NCI-H2171 (cell line): ENCODE measurements at regions not wholly inside any gene's neighbourhood (a gene's known extent, or its start where the extent isn't known, plus 50 kb on each side); places are given as distances from the start of the nearest gene placed in this dataset.
"Not testable (repeated sequence)": the region's sequence is repeated elsewhere in the genome, so short reads cannot be mapped to it uniquely, and the experiment has no call there.

ENCODE experiments used
- DNase-seq: peaks from one replicate; lab custom pipeline; 2025; lab: John Stamatoyannopoulos, UW

DNA sequence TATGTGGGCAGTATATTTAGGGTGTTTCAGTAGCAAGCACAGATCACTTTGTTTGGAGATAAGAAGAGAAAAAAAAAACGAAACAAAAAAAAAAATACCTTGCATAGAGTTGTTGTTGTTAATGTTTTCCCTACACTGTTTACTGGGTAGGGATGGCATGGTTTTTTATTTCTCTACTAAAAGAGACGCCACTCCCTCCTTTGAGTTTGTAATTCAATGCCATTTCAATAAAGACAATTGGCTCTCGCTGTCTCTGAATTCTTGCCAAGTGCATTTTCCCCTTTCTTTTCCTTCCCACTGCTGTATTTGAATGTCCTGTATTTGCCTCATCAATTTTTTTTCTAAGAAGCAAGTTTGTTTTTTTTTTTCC is 213.9 kb upstream of the UBASH3B start:
- no peak for DNase-seq

DNA sequence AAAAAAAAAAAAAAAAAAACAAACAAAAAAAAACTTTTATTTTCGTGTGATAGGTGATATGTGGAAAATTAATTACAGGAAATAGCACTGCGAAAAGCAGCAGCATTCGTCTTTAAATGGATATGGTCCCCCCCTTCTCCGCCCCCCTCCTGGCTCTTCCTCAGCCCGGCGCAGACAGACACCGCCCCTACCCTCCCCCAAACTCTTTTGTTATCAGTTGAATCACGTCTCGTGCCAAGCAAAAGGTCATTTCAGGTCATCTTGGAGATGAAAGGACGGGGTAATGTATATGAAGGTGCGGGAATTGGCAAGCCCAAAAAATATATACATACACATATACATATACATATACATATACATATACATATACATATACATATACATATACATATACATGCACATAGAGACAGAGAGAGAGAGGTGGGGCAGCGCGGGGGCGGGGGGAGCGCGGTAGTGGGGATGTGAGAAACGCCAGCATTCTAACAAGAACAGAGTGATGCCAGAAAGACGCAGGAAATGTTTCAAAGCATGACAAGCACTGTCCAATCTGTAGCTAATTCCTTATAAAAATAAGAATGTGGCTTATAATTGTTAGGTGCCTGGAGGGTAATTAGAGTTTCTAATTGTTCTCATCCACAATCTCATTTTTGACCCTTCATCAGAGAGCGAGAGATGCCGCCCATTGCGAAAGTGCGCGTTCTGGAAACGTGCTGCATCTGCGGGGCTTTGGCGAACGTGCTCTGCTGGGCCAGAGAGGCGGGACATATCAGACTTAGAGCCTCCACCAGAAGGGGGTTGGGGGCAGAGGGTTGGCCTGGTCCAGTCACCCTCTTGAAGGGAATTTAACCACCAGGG is 214.5 kb upstream of the UBASH3B start:
- DNase-seq: no peak

DNA sequence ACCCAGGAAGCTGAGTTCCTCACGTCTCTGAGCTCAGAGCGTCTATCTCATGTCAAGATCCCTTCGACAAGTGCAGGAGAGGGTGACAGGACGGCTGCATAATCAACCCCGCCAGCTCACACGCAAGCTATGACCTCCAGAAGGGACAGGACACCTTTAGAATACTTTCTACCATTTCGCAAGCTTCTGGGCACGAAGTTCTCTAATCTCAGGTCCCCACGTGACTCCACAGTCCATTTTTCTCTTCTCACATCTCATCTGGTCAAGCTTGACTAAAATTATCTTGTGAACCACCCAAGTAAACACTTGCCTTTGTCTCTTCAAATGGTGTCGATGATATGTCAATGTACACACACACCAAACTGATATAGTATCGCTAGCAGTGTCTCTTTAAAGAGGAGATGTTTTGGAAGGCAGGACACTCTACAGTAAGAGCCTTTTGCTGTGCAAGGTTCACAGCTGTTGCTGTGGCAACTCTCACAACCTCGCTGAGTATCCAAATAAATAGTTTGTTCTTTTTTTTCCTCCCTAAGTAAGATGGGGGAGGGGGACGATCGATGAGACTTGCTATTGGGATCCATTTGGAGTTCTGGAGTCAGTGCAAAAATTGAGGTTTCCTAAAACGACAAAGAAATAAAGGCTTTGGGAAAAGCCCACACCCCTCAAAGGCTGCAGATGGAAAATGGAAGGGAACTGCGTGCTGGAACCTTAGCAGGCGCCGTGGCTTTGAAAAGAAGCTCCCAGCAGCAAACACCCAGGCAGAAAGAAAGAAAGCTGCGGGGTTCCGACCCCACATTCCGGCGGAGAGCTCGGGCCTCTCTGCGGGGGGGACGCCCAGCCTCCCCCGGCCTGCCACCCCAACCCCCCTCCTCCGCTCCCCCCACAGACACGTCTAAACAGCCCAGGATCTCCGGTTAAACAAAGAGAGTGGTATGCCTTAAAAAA is 215.4 kb upstream of the UBASH3B start:
- DNase-seq: no peak

DNA sequence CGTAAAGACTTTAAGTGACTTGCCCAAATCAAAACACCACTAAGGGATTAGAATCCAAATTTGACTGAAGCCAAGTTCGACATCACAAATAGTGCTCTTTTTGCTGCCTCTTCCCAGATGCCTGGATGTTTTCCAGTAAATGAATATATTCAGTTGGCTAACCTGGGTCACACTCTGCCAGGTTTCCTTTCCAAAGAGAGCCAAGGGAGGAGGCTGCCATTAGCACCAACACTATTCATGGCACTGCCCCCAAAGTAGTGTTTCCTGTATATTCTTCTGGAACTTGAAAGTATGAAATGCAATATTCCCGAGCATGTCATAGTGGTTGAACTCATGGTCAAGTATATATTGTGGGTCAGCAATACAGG is 219.3 kb upstream of the UBASH3B start:
- DNase-seq: no peak

DNA sequence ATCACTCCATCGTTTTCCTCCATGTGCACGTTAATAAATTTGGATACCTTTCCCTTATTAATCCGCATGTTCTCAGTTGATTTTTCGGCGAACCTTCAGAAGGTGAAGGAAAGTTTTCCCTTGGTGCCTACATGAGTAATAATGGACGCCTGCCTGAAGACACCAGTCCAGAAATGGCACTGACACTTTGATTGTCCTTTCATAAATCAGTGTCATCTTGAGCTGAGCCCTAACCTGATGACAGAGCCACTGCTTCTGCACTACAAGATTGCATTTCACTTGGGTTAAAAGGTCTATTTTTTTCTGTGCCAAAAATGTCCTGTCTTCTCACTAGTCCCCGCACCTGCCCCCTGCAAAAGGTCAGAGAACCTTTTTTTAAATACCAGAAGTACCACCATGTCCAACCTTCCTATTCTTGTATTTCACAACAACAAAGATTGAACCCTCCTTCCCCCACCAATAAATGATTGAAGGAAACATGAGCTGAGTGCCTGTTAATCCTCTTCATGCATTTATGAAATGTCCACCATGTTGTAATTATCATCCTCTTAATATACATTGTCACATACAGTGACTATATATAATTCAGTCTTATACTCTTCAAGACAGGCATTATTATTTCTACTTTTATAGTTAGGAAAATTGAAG is 219.9 kb upstream of the UBASH3B start:
- DNase-seq: no peak

DNA sequence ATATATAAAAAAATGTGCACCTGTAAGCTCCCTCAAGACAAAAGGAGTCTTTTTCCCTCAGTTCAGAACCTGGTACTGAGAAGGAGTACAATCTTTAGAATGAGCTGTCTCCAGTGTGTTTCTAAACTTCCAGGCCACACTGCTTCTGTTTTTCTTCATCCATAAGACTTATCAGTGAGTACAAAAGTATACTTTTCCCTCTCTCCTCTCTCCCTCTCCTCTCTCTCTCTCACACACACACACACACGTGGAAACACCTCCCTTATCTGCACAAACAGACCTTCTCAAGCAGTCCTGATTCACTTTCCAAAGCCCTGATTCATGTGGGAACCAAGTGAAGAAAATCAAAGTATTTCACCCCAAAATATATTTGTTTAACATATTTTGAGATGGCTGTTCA is 220.7 kb upstream of the UBASH3B start:
- DNase-seq: no peak

DNA sequence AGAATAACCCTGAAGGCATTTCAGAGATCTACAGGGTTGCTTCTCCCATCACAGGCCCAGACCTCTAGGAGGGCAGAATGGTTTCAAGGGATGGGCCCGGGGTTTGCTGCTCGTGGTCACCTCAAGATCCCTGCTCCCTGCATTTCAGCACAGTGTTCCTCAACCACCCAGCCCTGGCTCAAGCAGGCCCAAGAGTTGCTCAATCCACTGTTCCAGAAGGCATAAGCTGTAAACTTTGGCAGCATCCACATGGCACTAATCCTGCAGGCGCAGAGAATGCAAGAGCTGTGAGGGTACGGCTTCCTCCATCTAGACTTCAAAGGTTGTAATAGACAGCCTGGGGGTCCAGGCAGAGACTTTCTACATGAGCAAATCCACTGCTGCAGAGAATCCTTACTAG is 225.0 kb upstream of the UBASH3B start:
- no peak for DNase-seq

DNA sequence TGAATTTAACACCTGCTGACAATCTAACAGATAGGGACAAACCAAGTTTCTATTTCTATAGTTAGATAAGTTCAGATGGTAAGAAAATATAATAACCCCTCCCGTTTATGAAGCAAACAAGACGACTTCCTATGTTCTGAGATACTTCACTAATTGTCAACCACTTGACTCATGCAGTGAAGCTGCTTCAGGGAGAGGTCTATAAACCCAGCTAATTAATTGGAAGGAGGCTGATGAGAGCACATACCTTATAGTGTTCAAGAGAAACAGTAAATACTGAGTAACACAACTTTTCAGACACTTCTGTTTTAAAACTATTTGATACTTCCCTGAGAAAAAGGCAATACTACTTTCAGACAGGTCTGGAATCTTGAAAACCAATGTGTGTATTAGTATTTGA is 229.4 kb upstream of the UBASH3B start:
- no peak for DNase-seq

DNA sequence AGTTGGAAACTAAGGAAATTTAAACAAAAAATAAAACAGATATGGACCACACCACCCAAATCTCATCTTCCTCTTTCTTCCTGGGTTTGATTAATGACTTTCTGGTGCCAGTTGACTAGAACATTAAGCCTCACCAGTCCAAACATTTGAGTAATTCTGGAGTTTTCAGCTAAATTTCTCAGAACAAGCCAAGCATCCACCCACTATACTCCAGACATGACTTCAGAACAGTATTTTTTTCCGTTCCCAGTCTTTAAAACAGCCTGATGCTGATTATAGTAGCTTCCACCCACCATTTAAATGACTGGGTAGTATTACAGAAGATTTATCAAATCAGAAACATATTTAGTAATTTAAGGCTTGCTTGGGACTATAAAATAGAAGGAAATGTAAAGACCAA is 230.9 kb upstream of the UBASH3B start:
- DNase-seq: no peak

DNA sequence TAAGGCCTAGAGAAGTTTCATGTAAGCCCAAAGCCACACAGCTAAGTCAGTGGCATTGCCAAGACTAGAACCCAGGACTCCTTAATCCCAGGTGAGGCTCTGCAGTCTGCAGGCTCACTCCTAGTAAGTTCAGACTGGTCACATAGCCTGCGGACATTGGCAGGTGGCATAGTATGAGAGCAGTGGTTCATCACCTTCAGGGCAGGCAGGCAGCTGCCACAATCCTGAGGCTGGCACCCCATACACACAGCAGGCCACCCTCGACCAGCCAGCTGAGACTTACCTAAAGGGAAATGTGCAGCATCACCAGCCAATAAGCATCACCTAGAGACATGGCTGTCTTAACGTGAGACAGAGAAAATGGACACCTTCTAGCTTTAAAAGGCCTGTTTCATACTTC is 231.6 kb upstream of the UBASH3B start:
- no peak for DNase-seq

DNA sequence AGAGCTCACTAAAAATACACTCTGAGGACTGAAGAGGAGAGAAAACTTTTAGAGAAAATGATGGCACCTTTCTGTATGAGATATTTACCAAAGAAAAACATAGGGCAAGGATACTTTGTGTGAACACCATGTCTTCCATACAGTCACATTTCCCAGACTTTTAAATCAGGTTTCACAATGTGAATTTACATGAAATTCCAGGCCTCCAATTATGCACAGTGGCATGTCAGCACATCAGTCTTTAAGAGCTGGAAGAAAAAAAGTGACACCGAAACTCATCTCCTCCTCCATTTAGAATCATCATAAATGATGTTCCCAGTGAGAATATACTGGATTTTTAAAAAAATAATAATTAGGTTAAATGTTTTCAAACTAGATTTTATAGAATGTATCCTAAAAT is 232.2 kb upstream of the UBASH3B start:
- no peak for DNase-seq

DNA sequence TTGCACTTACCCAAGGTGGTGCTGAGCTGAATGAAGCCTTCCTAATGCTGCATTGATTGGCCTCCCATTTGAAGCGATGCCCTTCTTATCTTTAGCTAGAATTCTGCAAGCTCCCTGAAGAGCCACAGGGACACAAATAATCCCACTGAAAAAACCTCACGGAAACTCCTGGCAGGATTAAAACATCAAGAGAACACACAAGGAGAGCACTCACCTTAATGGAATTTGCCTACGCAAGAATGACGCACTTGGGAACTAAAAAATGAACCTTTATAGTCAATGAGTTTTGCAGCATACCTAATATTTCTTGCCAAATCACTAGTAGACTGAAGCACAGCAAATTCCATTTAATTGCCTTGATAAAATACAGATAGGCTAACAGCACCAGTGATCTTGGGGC is 232.8 kb upstream of the UBASH3B start:
- DNase-seq: no peak

DNA sequence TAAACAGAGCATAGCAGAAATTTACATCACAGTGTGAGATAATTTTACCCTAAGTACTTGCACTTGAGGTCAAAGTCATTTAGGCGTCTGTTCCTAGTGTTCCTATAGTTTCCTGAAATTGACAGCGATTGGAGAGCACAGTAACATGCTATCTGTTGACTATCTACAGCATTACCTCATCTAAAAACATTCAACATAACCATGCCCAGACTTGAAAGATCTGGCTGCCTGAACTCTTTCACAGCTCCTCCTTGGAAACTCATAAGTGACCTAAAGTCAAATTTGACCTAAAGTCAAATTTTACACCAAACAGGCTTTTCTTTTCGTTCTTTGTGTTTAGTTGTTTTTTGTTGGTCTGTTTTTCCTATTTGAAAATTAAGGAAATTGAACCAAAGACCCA is 233.8 kb upstream of the UBASH3B start:
- no peak for DNase-seq

DNA sequence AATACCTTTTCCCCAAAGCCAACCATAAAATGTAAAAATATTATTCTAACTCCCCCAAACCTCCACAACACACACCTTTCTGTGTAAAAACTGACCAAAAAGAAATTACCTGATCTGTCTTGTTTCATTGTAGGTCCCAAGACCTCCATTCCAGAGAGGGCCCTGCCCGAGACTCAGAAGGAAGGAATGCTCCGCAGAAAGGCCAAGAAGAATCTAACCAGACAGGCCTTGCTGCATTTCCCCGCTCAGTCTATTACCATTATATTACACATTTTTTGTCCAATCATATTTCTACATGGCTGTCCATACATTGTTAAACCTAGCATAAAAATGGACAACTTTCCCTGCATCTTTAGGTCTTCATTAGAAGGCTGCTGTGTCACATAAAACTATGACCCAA is 237.5 kb upstream of the UBASH3B start:
- DNase-seq: no peak

DNA sequence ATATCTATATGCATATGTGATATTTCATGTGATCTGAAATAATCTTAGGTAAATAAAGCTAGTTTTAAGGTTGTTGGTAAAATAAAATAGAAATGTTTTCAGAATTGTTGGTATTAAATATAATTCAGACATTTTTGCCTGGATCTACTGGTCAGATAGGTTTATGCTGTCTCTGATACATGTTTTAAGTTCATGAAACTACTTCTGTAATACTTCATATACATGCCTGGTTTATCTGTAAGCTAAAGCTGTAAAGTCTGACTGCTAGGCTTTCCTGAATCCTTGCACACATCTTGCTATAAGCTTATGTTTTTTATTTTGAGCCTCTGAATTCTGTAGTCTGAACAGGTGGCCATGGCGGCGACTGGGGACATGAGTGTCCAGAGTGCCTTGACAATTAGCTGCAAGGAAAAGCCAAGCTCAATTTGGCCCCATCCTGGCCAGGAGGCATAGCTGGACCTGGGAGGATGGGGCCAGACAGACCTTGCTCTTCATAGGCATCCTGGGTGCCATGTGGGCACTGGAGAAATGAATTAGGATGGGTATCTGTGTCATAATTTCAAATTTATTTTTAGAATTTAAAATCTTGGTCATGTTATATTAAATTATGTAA is 241.0 kb upstream of the UBASH3B start:
- DNase-seq: no peak

DNA sequence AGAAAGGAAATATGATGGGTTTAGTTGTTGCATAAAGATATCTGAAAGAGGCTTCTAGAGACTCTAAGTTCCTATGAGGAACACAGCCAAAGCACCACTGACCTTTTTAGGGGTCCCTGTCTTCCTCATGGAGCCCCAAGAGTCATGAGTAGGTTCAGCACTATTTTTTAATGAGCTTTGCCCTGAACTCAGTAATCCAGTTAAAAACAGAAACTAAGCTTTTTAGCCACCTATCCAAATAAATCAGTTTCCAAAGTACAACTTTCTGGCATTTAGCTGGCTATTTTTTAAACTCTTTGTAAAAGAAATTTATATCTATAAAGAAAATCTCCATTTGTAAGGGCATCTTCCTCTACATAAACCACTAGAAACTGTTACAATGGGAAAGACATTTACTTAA is 241.8 kb upstream of the UBASH3B start:
- DNase-seq: no peak

DNA sequence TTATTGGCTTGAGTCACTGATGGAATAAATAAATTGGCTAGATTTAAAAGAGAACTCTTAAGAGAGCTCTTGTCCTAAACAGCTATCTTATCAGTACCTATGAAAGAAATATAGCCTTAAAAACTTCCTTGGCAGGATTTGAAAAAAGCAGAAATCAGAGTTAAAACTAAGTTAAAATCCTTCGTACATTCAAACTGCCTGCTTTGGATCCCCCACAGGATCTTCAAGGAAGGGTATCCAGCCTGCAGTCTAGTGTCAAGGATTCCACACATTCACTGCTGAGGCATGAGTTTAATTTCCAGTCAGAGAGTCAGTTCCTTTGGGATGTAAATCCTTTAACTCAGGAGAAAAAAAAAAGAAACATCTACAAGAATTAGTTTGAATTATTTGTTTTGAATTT is 242.9 kb upstream of the UBASH3B start:
- no peak for DNase-seq

DNA sequence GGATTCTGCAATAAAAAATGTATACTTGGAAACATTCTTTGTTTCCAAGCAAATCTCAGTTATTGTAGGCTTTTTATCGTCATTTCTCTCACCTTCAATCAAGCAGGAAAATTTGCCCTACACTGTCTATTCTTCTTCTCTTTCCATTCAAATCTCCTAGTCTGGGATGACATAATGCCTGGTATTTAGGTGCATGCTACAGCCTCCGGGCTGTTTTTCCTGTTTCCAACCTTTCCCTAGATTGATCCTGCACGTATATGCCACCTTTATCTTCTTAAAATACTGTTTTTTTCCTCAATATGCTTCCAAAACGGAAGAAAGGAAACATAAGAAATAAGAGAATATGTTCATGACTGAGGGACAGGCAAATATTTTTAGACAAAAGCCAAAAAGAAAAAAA is 249.1 kb upstream of the UBASH3B start:
- no peak for DNase-seq

DNA sequence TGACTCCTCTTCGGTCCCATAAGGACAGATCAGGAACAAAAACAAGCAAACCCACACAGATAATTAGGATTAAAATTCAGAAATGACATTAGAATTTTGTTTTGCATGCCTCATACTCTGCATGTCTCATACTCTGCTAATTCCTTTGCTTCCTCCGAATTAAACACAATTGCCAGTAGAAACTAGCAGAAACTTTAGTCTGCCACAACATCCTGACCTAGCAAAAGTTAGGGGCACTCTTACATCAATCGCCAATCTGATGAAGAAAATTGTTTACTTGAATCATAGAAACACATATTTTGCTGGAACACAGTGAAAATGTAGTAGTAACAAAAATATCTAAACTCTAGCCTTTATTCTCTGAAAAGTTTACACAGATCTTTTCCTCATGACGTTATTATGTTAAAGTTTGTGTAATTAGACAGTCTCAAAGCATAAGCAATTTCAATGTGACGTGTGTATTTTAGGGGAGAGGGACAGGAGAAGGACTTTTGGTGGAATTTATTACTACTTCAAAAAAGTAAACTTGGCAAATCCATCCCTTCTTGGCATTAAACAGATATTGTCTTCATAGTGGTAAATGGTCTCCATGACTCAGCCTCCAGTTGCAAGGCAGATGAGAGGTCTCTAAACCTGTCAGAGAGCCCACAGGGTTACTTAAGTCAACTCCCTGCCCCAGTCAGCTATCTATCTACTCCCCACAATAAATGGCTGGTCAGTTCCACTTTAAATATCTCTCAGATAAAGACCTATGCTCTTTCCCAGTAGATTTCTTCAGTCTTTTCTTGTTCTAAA is 249.8 kb upstream of the UBASH3B start:
- DNase-seq: no peak

DNA sequence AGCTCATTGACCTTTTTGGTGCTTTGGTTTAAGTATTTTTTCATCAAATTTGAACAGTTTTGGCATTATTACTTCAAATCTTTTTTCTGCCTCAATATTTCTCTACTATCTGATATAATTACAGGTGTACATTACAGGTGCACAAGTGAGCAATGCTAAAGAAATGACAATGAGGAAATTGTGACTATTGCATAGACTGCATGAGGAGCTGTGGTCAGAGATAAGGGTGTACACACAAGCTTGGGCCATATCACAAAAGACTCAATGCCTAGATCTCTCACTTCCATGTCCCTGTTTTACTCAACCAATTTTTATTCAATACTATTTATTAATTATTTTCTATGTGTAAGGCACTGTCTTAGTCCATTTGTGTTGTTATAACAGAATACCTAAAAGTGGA is 251.0 kb upstream of the UBASH3B start:
- DNase-seq: no peak

DNA sequence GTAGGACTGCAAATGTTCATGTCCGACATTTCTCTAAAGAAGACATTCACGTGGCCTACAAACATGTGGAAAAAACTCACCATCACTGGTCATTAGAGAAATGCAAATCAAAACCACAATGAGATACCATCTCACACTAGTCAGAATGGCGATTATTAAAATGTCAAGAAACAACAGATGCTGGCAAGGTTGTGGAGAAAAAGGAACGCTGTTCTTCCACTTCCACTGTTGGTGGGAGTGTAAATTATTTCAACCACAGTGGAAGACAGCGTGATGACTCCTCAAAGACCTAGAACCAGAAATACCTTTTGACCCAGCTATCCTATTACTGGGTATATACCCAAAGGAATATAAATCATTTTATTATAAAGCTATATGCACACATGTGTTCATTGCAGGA is 253.9 kb upstream of the UBASH3B start:
- not testable (repeated sequence) for DNase-seq

DNA sequence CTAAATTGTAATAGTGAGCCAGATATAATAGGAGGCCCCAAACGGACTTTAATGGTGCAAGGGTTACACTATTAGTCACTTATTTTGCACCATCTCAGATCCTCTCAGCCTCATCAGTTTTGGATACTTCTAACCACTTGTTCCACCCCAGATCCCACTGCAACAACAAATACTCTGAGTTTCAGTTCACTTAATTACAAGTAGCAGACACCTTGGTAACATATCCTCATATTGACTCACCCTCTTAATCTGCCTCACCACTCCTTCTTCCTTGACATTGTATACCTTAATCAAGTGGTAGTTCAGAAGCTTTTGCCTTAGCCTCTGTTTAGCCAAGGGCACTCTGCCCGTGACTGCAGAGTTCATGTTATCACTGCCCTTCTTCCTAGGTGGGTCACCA is 256.1 kb upstream of the UBASH3B start:
- DNase-seq: no peak
